IMR-90 (cell line): ENCODE measurements at regions not wholly inside any gene's neighbourhood (a gene's known extent, or its start where the extent isn't known, plus 50 kb on each side); places are given as distances from the start of the nearest gene placed in this dataset.

ENCODE experiments used
- ATAC-seq: fragments of 200-7000 bp; cut with Tn5 transposase; 2 replicates; pipeline ENCODE4 v1.9.1; 2020; ENCODE audit warnings: low read depth, mild to moderate bottlenecking, moderate library complexity
- BruUV-seq: library from RNA; stranded (reverse); fragments of 400-500 nt; replicated peaks from 2 replicates; lab custom pipeline; 2021; lab: Mats Ljungman, UMichigan
- CTCF ChIA-PET: fragments of 300-600 bp; formaldehyde crosslinking; extraction: SDS; loops from one replicate; lab custom pipeline; 2021; ENCODE audit warnings: antibody characterized with exemption; lab: Yijun Ruan, JAX
- POLR2A ChIA-PET: fragments of 300-600 bp; sonication (Branson Sonifier 250); formaldehyde crosslinking; loops from one replicate; lab custom pipeline; 2022; ENCODE audit warnings: antibody characterized with exemption; ENCODE audit not compliant: unreplicated experiment; lab: Charles Lee
- DNase-seq: peaks from one replicate; pipeline ENCODE4 v3.0.0; 2013
- H2AFZ ChIP-seq: replicated peaks from 2 replicates; pipeline ENCODE3; 2013; ENCODE audit warnings: low read length, mild to moderate bottlenecking; ENCODE audit not compliant: poor library complexity
- H2AK5ac ChIP-seq: 2 replicates; pipeline ENCODE4 v1.6.1; 2013; ENCODE audit warnings: low read depth, low read length, inconsistent platforms
- H2AK9ac ChIP-seq: replicated peaks from 2 replicates; pipeline ENCODE3; 2013; ENCODE audit warnings: mild to moderate bottlenecking, low read depth, low read length, moderate library complexity; ENCODE audit not compliant: poor library complexity
- H2BK120ac ChIP-seq: 2 replicates; pipeline ENCODE4 v1.6.1; 2013; ENCODE audit warnings: low read depth, low read length, inconsistent platforms
- H2BK15ac ChIP-seq: 3 replicates; pipeline ENCODE4 v1.6.1; 2013; ENCODE audit warnings: low read depth, low read length, inconsistent platforms
- H2BK20ac ChIP-seq: 2 replicates; pipeline ENCODE4 v1.6.1; 2013; ENCODE audit warnings: low read depth, mild to moderate bottlenecking, inconsistent platforms, low read length, moderate library complexity
- H2BK5ac ChIP-seq: 2 replicates; pipeline ENCODE4 v1.6.1; 2013; ENCODE audit warnings: mild to moderate bottlenecking, low read depth, low read length, inconsistent platforms; ENCODE audit not compliant: poor library complexity, severe bottlenecking
- H3K14ac ChIP-seq: replicated peaks from 2 replicates; pipeline ENCODE4 v1.6.1; 2013; ENCODE audit warnings: low read depth, low read length, inconsistent platforms
- H3K18ac ChIP-seq: 2 replicates; pipeline ENCODE4 v1.6.1; 2013; ENCODE audit warnings: low read depth, low read length, control low read depth
- H3K23ac ChIP-seq: 2 replicates; pipeline ENCODE4 v1.6.1; 2013; ENCODE audit warnings: low read depth, low read length, inconsistent platforms
- H3K27ac ChIP-seq: 2 replicates; pipeline ENCODE4 v1.5.1; 2013; ENCODE audit warnings: mild to moderate bottlenecking, control low read depth, low read length; ENCODE audit not compliant: insufficient read depth
- H3K27me3 ChIP-seq: 2 replicates; pipeline ENCODE4 v1.6.1; 2013; ENCODE audit warnings: low read length; ENCODE audit not compliant: control insufficient read depth, insufficient read depth
- H3K36me3 ChIP-seq: 2 replicates; pipeline ENCODE4 v1.6.1; 2013; ENCODE audit warnings: low read length, mixed read lengths; ENCODE audit not compliant: control insufficient read depth, insufficient read depth
- H3K4ac ChIP-seq: 2 replicates; pipeline ENCODE4 v1.6.1; 2013; ENCODE audit warnings: low read depth, low read length, inconsistent platforms
- H3K4me1 ChIP-seq: 2 replicates; pipeline ENCODE4 v1.6.1; 2013; ENCODE audit warnings: low read length, mixed read lengths; ENCODE audit not compliant: control insufficient read depth, insufficient read depth
- H3K4me2 ChIP-seq: 2 replicates; pipeline ENCODE4 v1.6.1; 2013; ENCODE audit warnings: low read depth, mild to moderate bottlenecking, control low read depth, low read length, moderate library complexity
- H3K4me3 ChIP-seq: 2 replicates; pipeline ENCODE4 v1.5.1; 2013; ENCODE audit warnings: low read depth, mild to moderate bottlenecking, control low read depth, low read length, moderate library complexity; ENCODE audit not compliant: insufficient read depth
- H3K56ac ChIP-seq: 2 replicates; pipeline ENCODE4 v1.6.1; 2013; ENCODE audit warnings: low read length, inconsistent platforms; ENCODE audit not compliant: insufficient read depth; ENCODE audit errors: extremely low read depth
- H3K79me1 ChIP-seq, 2 experiments: 2 replicates each; pipeline ENCODE4 v1.6.1; 2013; ENCODE audit warnings: low read length in 2 of 2, inconsistent platforms in 1 of 2, low read depth in 1 of 2
- H3K9ac ChIP-seq: 2 replicates; pipeline ENCODE4 v1.6.1; 2013; ENCODE audit warnings: low read depth, low read length, control low read depth
- H3K9me1 ChIP-seq: 2 replicates; pipeline ENCODE4 v1.6.1; 2013; ENCODE audit warnings: low read length, inconsistent platforms; ENCODE audit not compliant: insufficient read depth
- H3K9me3 ChIP-seq: 2 replicates; pipeline ENCODE4 v1.6.1; 2013; ENCODE audit warnings: low read length; ENCODE audit not compliant: control insufficient read depth, insufficient read depth
- H4K20me1 ChIP-seq: 2 replicates; pipeline ENCODE4 v1.6.1; 2013; ENCODE audit warnings: low read length, inconsistent platforms; ENCODE audit not compliant: insufficient read depth
- H4K5ac ChIP-seq: 2 replicates; pipeline ENCODE4 v1.6.1; 2013; ENCODE audit warnings: mild to moderate bottlenecking, low read depth, low read length, control low read depth
- H4K8ac ChIP-seq, 2 experiments: 2 replicates each; pipeline ENCODE4 v1.6.1; 2013; ENCODE audit warnings: low read depth in 2 of 2, low read length in 2 of 2, control low read depth in 1 of 2, inconsistent platforms in 1 of 2
- H4K91ac ChIP-seq: 2 replicates; pipeline ENCODE4 v1.6.1; 2013; ENCODE audit warnings: low read depth, low read length, inconsistent platforms; ENCODE audit not compliant: insufficient read depth
- BHLHE40 ChIP-seq: fragments of 150-350 bp; IDR thresholded peaks from 2 replicates; pipeline ENCODE4 v1.6.1; 2016; ENCODE audit warnings: mild to moderate bottlenecking, low read depth, low read length
- CEBPB ChIP-seq: IDR thresholded peaks from 2 replicates; pipeline ENCODE4 v1.6.1; 2012; ENCODE audit warnings: low read depth, low read length, improper control_type of control experiment
- CHD1 ChIP-seq: IDR thresholded peaks from 2 replicates; pipeline ENCODE4 v1.6.1; 2012; ENCODE audit warnings: low read depth, low read length, improper control_type of control experiment
- CTCF ChIP-seq: conservative IDR thresholded peaks from 2 replicates; pipeline ENCODE4 v1.5.1; 2012; ENCODE audit warnings: mild to moderate bottlenecking, low read depth, low read length, improper control_type of control experiment
- ELK1 ChIP-seq: fragments of 150-350 bp; IDR thresholded peaks from 2 replicates; pipeline ENCODE4 v1.6.1; 2016; ENCODE audit warnings: low read depth, mild to moderate bottlenecking, low read length, moderate library complexity, borderline replicate concordance
- FOS ChIP-seq: fragments of 150-350 bp; IDR thresholded peaks from 2 replicates; pipeline ENCODE4 v1.6.1; 2016; ENCODE audit warnings: low read depth, low read length
- MAFK ChIP-seq: IDR thresholded peaks from 2 replicates; pipeline ENCODE4 v1.6.1; 2012; ENCODE audit warnings: low read depth, low read length, improper control_type of control experiment
- MAZ ChIP-seq: IDR thresholded peaks from 2 replicates; pipeline ENCODE4 v1.6.1; 2012; ENCODE audit warnings: low read depth, mild to moderate bottlenecking, low read length, improper control_type of control experiment, moderate library complexity, borderline replicate concordance
- MXI1 ChIP-seq: IDR thresholded peaks from 2 replicates; pipeline ENCODE4 v1.6.1; 2012; ENCODE audit warnings: low read depth, mild to moderate bottlenecking, low read length, moderate library complexity, borderline replicate concordance
- NFE2L2 ChIP-seq: fragments of 150-350 bp; IDR thresholded peaks from 2 replicates; pipeline ENCODE4 v1.6.1; 2016; ENCODE audit warnings: low read depth, mild to moderate bottlenecking, low read length
- POLR2A ChIP-seq: IDR thresholded peaks from 2 replicates; pipeline ENCODE4 v1.6.1; 2012; ENCODE audit warnings: mild to moderate bottlenecking, low read depth, low read length
- RAD21 ChIP-seq: IDR thresholded peaks from 2 replicates; pipeline ENCODE4 v1.6.1; 2012; ENCODE audit warnings: low read length, improper control_type of control experiment
- RCOR1 ChIP-seq: IDR thresholded peaks from 2 replicates; pipeline ENCODE4 v1.6.1; 2012; ENCODE audit warnings: mild to moderate bottlenecking, low read length, improper control_type of control experiment; ENCODE audit not compliant: insufficient replicate concordance
- RFX5 ChIP-seq: IDR thresholded peaks from 2 replicates; pipeline ENCODE4 v1.8.0; 2012; ENCODE audit warnings: low read depth, mild to moderate bottlenecking, low read length, moderate library complexity
- SMC3 ChIP-seq: fragments of 150-350 bp; IDR thresholded peaks from 2 replicates; pipeline ENCODE4 v1.6.1; 2016; ENCODE audit warnings: low read depth, mild to moderate bottlenecking, antibody characterized with exemption, low read length, moderate library complexity
- USF2 ChIP-seq: fragments of 150-350 bp; IDR thresholded peaks from 2 replicates; pipeline ENCODE4 v1.6.1; 2017; ENCODE audit warnings: mild to moderate bottlenecking, antibody characterized with exemption, low read length, low read depth
- WGBS, 2 experiments: methylation state at CpG; one replicate each; pipeline versions ENCODE4 v1.1.5 to v1.1.7; 2013; ENCODE audit warnings: missing lambda C conversion rate in 2 of 2; ENCODE audit not compliant: insufficient read length in 1 of 2; ENCODE audit errors: extremely low coverage in 2 of 2; 5-methylcytosine and 5-hydroxymethylcytosine counted together
- dilution Hi-C: fragments of 300-500 bp; cut with HindIII; formaldehyde crosslinking; loops from one replicate; pipeline ENCODE4 v1.14.3; 2018; ENCODE audit warnings: low sequenced_read_pairs; ENCODE audit not compliant: unreplicated experiment
- in situ Hi-C: fragments of 300-500 bp; cut with MboI; formaldehyde crosslinking; loops from 3 replicates; pipeline ENCODE4 v1.14.3; 2019; ENCODE audit warnings: low sequenced_read_pairs, inconsistent platforms, mixed read lengths
- intact Hi-C: fragments of 100-400 bp; cut with micrococcal nuclease; formaldehyde crosslinking; loops from 2 replicates; pipeline ENCODE4 v1.10.0; 2022

DNA sequence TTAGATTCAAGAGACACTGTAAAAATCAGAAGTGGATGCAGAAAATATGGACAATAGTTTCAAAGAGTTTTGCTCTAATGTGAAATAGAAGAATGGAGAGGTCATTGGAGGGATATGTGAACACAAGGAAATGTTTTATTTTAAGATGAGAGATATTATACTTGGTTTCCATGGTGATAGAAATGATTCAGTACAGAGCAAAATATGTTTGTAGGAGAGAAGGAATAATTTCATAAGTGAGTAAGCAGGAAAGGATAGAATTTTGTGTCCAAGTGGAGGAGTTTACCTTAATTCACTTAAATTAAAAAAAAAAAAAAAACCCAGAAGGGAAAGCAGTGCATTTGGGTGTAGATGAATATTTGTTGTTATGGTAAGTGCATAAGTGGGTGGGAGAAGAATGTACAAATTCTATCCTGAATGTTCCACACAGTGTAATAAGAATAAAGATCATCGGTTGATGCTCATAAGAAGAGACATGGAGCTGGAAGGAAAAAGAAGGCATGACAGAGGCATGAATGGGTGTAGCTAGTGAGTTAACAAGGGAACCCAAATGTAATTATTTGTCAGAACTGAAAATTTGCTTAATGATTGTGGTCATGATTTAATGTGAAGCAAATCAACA, 688.9 kb upstream of the GJE1 start:
- dilution Hi-C loops (no loop called here), intact Hi-C loops (no loop called here), in situ Hi-C loops (no loop called here)
- ChIA-PET POLR2A (no interaction called here), CTCF (no interaction called here)
- H3K36me3 ChIP-seq, result no peaks in the 10 kb centered on the region
- no peak overlapping the region for H3K27ac ChIP-seq
- H3K9ac ChIP-seq, result no peak overlapping the region
- no peak overlapping the region for H2AK5ac ChIP-seq
- no peak overlapping the region for H2AK9ac ChIP-seq
- BruUV-seq, result no TSS peak
- no peak overlapping the region for H3K56ac ChIP-seq
- no peak for TF ChIP-seq CHD1
- no peak for TF ChIP-seq RCOR1
- TF ChIP-seq MAZ, result no peak
- no peak for TF ChIP-seq POLR2A
- TF ChIP-seq ELK1, result no peak
- no peak for TF ChIP-seq NFE2L2
- TF ChIP-seq RFX5, result no peak
- TF ChIP-seq BHLHE40, result no peak
- no peak for TF ChIP-seq MAFK
- no peak for TF ChIP-seq CTCF
- no peak for TF ChIP-seq FOS
- TF ChIP-seq CEBPB, result no peak
- no peak for TF ChIP-seq USF2
- no peak for TF ChIP-seq SMC3
- no peak for TF ChIP-seq RAD21
- no peak for TF ChIP-seq MXI1
- no peak overlapping the region for H3K14ac ChIP-seq
- no peak overlapping the region for H3K18ac ChIP-seq
- no peak overlapping the region for H4K91ac ChIP-seq
- no peaks in the 10 kb centered on the region for H3K27me3 ChIP-seq
- no peak overlapping the region for H2BK20ac ChIP-seq
- no peak overlapping the region for H4K5ac ChIP-seq
- H4K8ac ChIP-seq, result no peak overlapping the region
- H2BK5ac ChIP-seq, result no peak overlapping the region
- no peak overlapping the region for H2BK120ac ChIP-seq
- no peaks in the 10 kb centered on the region for H4K20me1 ChIP-seq
- no peaks in the 10 kb centered on the region; the same call in 1 of the 2 replicates for H3K4me1 ChIP-seq
- ATAC-seq (no peak), DNase-seq (peak; percentile 17)
- H3K23ac ChIP-seq, result no peak overlapping the region
- no peak overlapping the region for H3K4me3 ChIP-seq
- H2BK15ac ChIP-seq, result no peak overlapping the region
- no peak overlapping the region for H3K4ac ChIP-seq
- WGBS, 2 experiments, result 100% methylated on average over 1 of the region's 1 CpG; no CpG with 5 or more reads in 1 of the 2 experiments
- H3K9me3 ChIP-seq, result no peaks in the 10 kb centered on the region
- H3K9me1 ChIP-seq, result no peaks in the 10 kb centered on the region; the same call in 1 of the 2 replicates
- H3K79me1 ChIP-seq, result no peaks in the 10 kb centered on the region
- no peak overlapping the region for H2AFZ ChIP-seq
- no peak overlapping the region for H3K4me2 ChIP-seq
